HFF-Myc (cell line): ENCODE measurements at regions not wholly inside any gene's neighbourhood (a gene's known extent, or its start where the extent isn't known, plus 50 kb on each side); places are given as distances from the start of the nearest gene placed in this dataset.

Experiments used
- DNase-seq: peaks from one replicate; pipeline ENCODE4 v3.0.0-alpha.2; 2011; ENCODE audit warnings: low read depth; ENCODE audit errors: extremely low read depth
- H3K4me3 ChIP-seq: replicated peaks from 2 replicates; pipeline ENCODE4 v1.5.1; 2011; ENCODE audit warnings: low read depth, mild to moderate bottlenecking, control low read depth, low read length
- TF ChIP-seq, protein P1 (sequence below): IDR thresholded peaks from 2 replicates; pipeline ENCODE4 v1.5.1; 2012; ENCODE audit warnings: mild to moderate bottlenecking, low read depth, low read length, control low read depth; ENCODE audit errors: missing control alignments

- no peak for DNase-seq
- TF ChIP-seq, protein P1, sequence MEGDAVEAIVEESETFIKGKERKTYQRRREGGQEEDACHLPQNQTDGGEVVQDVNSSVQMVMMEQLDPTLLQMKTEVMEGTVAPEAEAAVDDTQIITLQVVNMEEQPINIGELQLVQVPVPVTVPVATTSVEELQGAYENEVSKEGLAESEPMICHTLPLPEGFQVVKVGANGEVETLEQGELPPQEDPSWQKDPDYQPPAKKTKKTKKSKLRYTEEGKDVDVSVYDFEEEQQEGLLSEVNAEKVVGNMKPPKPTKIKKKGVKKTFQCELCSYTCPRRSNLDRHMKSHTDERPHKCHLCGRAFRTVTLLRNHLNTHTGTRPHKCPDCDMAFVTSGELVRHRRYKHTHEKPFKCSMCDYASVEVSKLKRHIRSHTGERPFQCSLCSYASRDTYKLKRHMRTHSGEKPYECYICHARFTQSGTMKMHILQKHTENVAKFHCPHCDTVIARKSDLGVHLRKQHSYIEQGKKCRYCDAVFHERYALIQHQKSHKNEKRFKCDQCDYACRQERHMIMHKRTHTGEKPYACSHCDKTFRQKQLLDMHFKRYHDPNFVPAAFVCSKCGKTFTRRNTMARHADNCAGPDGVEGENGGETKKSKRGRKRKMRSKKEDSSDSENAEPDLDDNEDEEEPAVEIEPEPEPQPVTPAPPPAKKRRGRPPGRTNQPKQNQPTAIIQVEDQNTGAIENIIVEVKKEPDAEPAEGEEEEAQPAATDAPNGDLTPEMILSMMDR = no peak
- no peak overlapping the region for H3K4me3 ChIP-seq
Observed at GRCh38 chr3:74059301-74059922, 434.7 kb upstream of the PDZRN3 start.

DNA sequence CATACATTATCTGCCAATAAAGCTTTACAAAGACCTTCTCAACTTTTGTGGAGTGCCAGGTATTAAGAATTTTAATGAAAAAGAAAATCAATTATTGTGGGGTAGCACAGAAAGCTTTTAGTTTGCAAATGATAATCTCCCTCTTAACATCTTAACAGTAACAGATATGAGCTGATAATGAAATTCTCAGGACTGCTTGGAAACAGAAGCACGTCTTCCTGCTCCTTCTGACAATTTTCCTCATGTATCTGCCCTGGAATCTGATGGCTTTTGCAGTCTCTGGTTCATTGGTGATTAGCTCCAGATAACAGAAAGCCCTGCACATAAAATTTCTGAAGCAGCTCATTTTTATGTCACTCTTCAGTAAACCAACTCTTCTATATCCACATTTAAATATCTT, 432.4 kb upstream of the PDZRN3 start:
- TF ChIP-seq, protein P1 = no peak
- no peak overlapping the region for H3K4me3 ChIP-seq
- DNase-seq = no peak

DNA sequence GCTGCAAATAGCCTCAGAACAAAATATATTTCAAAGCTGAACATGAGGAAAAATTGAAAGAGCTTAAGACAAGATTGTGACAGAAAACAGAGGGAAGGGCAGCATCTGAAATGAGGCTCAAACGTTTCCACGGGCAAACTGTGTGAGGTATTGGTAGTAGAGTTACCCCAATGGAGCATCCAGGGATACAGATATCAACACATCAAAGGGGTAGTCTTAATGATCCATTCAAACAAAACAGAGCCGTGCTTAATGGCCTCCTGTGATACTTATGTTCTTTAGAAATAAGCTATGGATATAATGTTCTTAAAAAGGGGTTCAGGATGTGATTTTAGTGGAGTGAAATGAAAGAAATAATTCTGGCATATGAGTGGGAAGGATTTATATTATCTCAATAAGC, 430.3 kb upstream of the PDZRN3 start:
- DNase-seq = no peak
- H3K4me3 ChIP-seq = no peak overlapping the region
- TF ChIP-seq, protein P1 = no peak

GRCh38 chr3:74054566-74054965, 429.8 kb upstream of the PDZRN3 start:
- H3K4me3 ChIP-seq = no peak overlapping the region
- DNase-seq = no peak
- TF ChIP-seq, protein P1 = no peak

DNA sequence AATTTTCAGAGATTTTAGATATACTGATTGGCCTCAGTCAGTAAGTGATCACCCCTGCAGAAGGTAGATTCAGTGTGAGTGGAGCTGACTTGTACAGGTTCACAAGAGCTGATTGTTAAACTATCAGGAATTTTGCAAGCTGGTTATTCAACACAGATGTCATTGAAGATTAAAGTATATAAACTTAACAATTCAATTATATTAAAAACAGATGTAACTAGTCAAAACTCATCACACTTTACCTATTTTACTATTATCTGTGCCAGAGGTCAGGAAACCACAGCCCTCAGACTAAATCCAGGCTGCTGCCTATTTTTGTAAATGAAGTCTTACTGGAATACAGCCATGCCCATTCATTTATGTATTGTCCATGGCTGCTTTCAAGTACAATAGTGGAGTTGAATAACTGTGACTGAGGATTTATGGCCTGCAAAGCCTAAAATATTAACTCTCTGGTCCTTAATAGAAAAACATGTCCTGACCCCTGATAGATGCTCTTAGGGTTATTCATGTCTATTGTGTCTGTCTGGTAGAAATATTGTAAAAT, 429.3 kb upstream of the PDZRN3 start:
- peak; percentile 1 for DNase-seq
- TF ChIP-seq, protein P1 = no peak
- no peak overlapping the region for H3K4me3 ChIP-seq

DNA sequence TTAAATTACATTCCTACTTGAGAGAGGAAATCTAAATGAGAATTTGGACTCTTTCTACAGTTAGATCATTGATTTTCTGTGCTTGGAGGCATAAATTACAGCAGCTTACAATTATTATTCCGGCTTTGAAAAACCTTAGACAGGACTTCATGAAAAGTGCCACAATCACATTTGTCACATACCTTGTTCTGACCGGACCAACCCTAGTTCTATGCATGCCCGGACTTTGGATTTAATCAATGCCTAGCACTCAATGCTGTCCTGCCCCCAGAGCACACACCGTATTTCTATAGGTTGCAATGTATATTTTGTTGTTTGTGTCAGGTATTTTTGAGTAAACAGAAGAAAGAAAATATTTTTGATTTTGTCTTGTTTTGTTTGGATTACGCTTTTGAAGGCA, 424.7 kb upstream of the PDZRN3 start:
- H3K4me3 ChIP-seq = no peak overlapping the region
- TF ChIP-seq, protein P1 = no peak
- no peak for DNase-seq

- no peak overlapping the region for H3K4me3 ChIP-seq
- no peak for DNase-seq
- TF ChIP-seq, protein P1 = no peak
Observed at GRCh38 chr3:74048699-74049098, 424.0 kb upstream of the PDZRN3 start.
